ENCODE measurements at regions not wholly inside any gene's neighbourhood (a gene's known extent, or its start where the extent isn't known, plus 50 kb on each side); places are given as distances from the start of the nearest gene placed in this dataset.
"Not testable (repeated sequence)": the region's sequence is repeated elsewhere in the genome, so short reads cannot be mapped to it uniquely, and the experiment has no call there.

- no peak for DNase-seq
Observed at GRCh38 chr18:79579807-79580497, 99.7 kb upstream of the CTDP1 start.

DNA sequence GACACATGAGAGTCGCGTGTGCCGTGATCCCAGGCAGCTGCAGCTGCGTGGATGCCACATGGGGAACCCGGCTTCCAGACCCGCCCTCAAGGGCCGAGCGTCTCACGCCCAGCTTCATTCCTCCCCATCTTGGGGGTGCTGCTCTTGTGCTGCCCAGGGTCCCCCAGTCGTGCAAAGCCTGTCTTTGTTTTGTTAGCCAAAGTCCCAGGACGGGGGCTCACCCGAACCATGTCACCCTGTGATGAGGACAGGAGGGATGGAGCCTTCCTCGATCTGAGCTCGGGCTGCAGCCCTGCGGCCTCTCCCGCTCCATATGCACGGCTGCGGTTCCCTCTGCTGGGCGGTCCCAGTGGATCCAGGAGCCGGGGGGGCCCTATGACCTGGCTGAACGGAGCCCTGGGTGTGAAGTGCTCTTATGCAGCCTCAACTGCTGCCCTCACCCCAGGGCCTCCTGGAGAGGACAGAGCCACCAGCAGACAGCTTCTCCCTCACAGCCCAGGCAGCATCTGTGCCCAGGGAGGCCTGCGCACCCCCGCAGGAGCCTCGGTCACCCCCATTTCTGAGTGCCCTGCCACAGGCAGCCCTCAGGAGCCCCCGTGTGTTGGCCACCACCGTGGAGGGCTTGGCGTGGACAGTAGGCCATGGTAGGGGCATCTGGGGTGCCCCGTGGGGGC, 99.0 kb upstream of the CTDP1 start:
- no peak for DNase-seq

DNA sequence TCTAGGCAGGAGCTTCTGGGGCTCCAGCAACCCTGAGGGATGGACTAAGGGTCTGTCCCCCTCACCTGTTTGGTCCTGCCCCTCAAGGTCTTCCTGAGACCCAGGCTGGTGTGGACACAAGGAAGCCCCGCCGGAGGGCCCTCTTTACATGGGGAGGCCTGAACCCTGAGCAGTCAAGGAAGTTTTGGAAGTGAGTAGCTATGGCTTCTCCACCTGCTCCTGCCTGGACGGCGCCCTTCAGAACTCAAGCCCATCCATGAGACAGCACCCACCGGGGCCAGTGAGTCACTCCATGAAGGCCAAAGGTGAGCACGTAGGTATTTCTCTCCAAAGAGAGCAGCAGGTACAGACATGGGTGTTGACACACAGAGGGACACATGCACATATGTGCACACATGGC, 98.2 kb upstream of the CTDP1 start:
- DNase-seq, result no peak

DNA sequence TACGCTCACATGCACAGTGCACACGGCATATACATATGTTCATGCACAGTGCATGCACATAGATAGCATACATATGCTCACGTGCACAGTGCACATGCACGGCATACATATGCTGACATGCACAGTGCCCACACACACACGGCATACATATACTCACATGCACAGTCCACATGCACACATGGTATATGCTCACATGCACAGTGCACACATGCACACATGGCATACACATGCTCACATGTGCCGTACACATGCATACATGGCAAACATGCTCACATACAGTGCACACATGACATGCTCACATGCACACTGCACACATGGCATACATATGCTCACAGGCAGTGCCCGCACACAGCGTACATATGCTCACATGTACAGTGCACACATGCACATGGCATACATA, 97.7 kb upstream of the CTDP1 start:
- DNase-seq, result no peak

DNA sequence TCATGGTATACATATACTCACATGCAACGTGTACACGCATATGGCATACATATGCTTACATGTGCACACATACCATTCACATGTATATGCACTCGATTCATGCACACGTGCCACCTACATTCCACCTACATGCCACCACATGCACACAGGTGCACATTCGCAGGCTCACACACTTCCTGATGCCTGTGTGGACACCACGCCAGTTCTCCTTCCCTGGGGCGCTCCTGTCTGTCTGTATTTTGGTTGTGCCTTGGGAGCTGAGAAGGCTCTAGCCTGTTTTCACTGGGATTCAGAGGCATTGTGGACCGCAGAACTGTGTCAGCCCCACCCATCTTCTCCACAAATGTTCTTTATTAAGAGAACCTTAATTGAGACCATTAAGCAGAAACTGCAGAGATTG, 96.6 kb upstream of the CTDP1 start:
- DNase-seq, result no peak

GRCh38 chr18:79583426-79583825, 96.2 kb upstream of the CTDP1 start:
- DNase-seq, result no peak

DNA sequence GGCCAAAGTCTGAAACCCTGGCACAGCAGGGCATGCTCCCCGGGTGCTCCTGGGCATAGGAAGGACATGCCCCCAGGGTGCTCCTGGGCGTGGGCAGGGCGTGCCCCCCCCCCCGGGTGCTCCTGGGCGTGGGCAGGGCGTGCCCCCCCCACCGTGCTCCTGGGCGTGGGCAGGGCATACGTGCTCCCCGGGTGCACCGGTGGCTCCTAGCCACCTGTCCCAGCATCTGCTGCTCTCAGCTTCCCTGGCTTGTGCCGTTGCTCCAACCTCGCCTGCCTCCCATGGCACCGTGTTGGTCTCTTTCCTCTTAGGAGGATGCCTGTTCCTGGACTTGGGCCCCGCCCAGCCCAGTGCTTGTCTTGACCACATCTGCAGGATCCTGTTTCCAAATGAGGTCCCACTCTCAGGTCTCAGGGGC, 95.6 kb upstream of the CTDP1 start:
- no peak for DNase-seq

- DNase-seq, result no peak
Observed at GRCh38 chr18:79584491-79585394, 94.9 kb upstream of the CTDP1 start.

GRCh38 chr18:79585395-79586370, 93.9 kb upstream of the CTDP1 start:
- no peak for DNase-seq

DNA sequence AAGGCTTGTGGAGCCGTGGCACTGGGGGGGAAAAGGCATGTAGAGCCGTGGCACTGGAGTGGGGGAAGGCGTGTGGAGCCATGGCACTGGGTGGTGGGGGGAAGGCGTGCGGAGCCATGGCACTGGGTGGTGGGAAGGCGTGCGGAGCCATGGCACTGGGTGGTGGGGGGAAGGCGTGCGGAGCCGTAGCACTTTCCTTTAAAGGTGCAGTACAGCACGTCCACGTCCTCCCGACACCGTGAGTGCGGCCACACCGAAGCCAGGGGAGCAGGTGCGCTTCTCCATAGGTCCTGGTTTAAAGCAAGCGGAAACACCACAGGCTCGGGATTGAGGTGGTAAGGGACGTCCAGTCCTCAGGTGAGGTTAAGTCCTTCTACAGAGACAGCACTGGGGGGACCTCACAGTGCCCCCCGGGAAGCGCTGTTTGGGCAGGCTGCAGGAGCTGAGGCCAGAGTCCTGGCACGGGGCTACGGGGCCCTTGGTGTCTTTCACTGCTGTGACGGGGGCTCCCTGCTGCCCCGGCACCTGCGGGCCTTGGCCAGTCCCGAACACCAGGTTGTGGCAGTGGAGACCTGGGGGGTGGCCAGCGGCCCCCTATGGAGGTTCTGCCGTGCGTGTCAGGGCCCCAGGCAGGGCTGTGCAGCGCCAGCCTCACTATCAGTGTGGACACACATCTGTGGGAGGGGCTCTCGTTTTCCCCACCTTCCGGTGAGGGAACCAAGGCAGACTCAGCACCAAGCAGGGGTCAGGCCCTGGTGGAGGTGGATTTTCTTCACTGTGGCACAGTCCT, 93.0 kb upstream of the CTDP1 start:
- DNase-seq, result no peak

DNA sequence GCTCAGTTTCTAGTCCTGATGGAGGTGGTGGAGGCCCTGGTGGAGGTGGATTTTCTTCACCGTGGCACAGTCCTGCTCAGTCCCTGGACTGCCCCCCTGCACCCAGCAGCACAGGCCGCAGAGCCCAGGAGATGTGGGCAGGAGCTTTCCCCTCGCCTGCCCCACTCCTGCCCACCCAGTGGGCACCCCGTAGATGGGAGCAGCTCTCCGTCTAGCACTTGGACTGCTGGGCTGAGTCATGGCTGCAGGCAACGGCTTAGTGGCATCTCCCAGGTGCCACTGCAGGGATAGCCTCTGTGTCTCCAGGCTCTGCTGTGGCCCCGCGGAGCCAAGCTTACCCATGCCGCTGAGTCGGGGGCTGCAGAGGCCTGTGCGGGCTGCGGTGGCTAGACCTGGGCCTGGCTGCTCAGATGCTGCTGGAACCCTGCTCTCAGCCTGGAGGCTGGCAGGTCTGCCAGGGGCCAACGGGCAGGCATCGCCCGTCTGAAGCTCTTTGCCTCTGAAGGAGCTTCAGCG, 92.3 kb upstream of the CTDP1 start:
- DNase-seq, result no peak

- DNase-seq, result no peak
Observed at GRCh38 chr18:79587779-79588635, 91.6 kb upstream of the CTDP1 start.

- DNase-seq, result no peak
Observed at GRCh38 chr18:79588636-79589481, 90.7 kb upstream of the CTDP1 start.

GRCh38 chr18:79589601-79590091, 90.0 kb upstream of the CTDP1 start:
- DNase-seq, result no peak

- DNase-seq, result no peak
Observed at GRCh38 chr18:79590191-79591031, 89.2 kb upstream of the CTDP1 start.

DNA sequence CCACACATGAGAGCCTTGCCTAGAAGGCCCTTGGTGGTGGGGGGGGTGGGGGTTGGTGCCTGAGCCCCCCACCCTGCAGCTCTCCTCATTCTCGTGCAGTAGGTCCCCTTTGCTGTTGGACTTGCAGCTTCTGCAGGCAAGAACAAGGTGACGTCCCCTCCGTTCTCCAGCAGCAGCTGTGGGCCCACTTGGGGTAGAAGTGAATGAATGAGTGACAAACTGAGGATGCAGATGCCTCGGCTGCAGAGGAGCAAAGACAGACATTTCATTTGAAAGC, 88.6 kb upstream of the CTDP1 start:
- DNase-seq, result no peak

GRCh38 chr18:79592684-79593083, 86.9 kb upstream of the CTDP1 start:
- not testable (repeated sequence) for DNase-seq

GRCh38 chr18:79595876-79596374, 83.7 kb upstream of the CTDP1 start:
- no peak for DNase-seq

Measured in CD4-positive, alpha-beta T cell treated with Interleukin-17A for 1 hour (primary cell).